ENCODE measurements at regions not wholly inside any gene's neighbourhood (a gene's known extent, or its start where the extent isn't known, plus 50 kb on each side); places are given as distances from the start of the nearest gene placed in this dataset.
A peak's percentile ranks its signal among the peaks of the same experiment; 100 is the strongest.

DNA sequence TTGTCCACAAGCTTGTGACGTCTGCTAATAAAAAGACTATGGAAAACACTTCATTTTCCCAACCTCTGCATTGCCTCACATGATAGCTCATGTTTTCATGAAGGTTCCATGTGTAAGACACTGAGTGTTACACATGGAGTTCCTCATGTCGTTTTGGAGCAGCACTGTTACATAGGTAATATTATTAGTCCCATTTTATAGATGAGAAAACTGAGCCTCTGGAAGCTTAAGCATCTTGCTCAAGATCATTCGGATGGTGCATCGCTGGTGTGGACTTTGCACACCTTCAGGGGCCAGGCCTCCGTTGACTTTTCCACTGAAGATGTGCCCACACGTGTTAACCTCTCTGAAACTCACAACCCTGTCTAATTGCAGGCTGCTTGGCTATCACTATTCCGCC lies 743.4 kb downstream of the UQCRFS1 start:
- intact Hi-C loops (cut with DNase I; ENCODE audit: low total_unique reads), result no loop called here
- peaks cover 0 to 7% of the 10 kb centered on the region in 2 donors for H3K4me1 ChIP-seq
- H3K9me3 ChIP-seq, result no peaks in the 10 kb centered on the region
- H3K27me3 ChIP-seq, result peaks cover 0 to 4% of the 10 kb centered on the region in 2 donors
- H3K27ac ChIP-seq, result no peak overlapping the region
- no peak for DNase-seq (ENCODE audit: low spot score in 2 of 2)
- no peak for TF ChIP-seq POLR2A (IDR thresholded peaks at IDR 0.05)
- H3K36me3 ChIP-seq, result no peaks in the 10 kb centered on the region
- no peak overlapping the region for H3K4me3 ChIP-seq

DNA sequence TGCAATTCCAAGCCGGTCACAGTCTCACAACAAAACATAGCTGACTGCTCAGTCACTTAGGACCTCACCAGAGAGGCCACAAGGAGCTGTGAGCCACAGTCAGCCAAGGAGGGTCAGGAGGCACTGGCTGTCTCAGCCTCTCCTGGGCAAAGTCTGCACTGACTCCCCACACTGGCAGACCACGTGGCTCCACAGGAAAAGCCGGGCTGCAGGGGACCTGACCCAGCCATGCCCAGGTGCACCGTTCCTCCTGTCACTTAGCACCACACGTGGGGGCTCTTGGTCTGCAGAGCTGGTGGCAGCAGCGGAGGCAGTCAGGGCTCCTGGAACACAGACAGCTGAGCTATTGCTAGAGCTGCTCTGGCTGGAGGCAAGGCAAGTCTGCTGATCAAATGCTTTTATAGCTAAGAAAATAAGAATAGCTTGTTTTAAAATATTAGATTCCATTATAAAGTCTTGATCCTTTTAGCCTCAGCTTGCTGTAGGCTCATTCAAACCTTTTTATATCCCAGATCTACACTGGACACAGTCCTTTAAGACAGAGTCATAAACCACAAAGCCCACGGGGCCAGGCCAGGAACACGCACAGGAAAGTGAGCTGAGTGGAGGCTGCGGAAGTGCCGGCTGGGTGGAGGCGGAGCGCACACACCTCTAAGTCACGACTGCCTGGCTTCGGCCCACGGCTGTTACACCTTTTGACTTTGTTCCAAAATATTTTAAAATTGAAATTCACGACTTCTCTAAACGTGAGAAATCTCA lies 744.1 kb downstream of the UQCRFS1 start:
- TF ChIP-seq POLR2AphosphoS5 (IDR thresholded peaks at IDR 0.05) (no peak), POLR2A (IDR thresholded peaks at IDR 0.05) (no peak)
- TF ChIP-seq, protein P1, sequence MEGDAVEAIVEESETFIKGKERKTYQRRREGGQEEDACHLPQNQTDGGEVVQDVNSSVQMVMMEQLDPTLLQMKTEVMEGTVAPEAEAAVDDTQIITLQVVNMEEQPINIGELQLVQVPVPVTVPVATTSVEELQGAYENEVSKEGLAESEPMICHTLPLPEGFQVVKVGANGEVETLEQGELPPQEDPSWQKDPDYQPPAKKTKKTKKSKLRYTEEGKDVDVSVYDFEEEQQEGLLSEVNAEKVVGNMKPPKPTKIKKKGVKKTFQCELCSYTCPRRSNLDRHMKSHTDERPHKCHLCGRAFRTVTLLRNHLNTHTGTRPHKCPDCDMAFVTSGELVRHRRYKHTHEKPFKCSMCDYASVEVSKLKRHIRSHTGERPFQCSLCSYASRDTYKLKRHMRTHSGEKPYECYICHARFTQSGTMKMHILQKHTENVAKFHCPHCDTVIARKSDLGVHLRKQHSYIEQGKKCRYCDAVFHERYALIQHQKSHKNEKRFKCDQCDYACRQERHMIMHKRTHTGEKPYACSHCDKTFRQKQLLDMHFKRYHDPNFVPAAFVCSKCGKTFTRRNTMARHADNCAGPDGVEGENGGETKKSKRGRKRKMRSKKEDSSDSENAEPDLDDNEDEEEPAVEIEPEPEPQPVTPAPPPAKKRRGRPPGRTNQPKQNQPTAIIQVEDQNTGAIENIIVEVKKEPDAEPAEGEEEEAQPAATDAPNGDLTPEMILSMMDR (IDR thresholded peaks at IDR 0.05), result no peak
- DNase-seq (ENCODE audit: low spot score in 2 of 2), result no peak
- Histone ChIP-seq H3K27ac (no peak overlapping the region), H3K4me3 (no peak overlapping the region), H3K4me1 (peaks cover 0 to 7% of the 10 kb centered on the region in 2 donors), H3K27me3 (peaks cover 0 to 4% of the 10 kb centered on the region in 2 donors), H3K9me3 (no peaks in the 10 kb centered on the region), H3K36me3 (no peaks in the 10 kb centered on the region)
- intact Hi-C loops (cut with DNase I; ENCODE audit: low total_unique reads), result no loop called here

DNA sequence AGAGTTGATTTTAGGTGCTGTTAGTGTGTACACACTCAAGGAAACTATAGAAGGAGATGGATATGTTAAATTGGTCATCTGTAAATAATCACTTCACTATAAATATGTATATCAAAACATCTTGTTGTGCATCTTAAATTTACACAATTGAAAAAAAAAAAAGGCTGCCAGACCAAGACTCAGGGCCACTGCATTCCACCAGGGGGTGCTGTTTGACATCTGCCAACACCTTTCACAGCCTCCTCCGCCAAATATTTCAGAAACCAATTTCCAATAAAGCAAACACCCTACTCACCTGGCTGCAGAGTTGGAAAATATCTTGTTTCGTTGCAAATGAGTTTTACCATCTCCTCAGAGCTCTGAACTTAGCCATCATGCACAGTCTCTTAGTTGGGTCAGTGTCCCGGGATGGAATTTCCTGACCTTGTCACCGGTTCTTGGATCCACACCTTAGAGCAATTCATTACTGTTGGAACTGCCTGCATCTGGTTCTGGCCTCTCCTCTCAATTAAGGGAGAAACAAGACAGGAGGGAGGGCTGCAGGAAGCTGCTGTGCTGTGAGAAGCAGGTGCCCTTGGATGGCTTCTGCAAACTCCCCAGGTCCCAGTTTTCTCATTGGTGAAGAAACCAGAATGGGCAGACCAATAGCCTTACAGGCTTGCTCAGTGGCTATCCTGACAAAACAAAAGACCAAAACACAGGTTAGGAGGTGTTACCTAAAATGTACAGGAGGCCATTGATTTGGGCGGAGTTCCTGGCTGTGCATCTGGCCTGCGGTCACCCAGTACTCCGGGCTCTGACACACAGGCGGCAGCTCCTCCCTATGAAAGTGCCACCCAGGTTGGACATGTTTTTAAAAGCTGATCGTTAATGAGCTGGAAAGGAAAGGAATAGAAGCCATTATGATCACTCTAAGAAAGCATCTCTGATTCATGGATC lies 746.6 kb downstream of the UQCRFS1 start:
- no peak overlapping the region for H3K4me3 ChIP-seq
- H3K27me3 ChIP-seq, result peaks cover 0 to 4% of the 10 kb centered on the region in 2 donors
- H3K4me1 ChIP-seq, result peaks cover 0 to 7% of the 10 kb centered on the region in 2 donors
- H3K36me3 ChIP-seq, result no peaks in the 10 kb centered on the region
- no peak for DNase-seq (ENCODE audit: low spot score in 2 of 2)
- H3K9me3 ChIP-seq, result no peaks in the 10 kb centered on the region
- no peak overlapping the region for H3K27ac ChIP-seq
- intact Hi-C loops (cut with DNase I; ENCODE audit: low total_unique reads), result no loop called here
- TF ChIP-seq, protein P1 (IDR thresholded peaks at IDR 0.05), result peak in 2 of 3 donors; percentile 51 to 53
- TF ChIP-seq POLR2A (IDR thresholded peaks at IDR 0.05) (no peak), POLR2AphosphoS5 (IDR thresholded peaks at IDR 0.05) (no peak)

DNA sequence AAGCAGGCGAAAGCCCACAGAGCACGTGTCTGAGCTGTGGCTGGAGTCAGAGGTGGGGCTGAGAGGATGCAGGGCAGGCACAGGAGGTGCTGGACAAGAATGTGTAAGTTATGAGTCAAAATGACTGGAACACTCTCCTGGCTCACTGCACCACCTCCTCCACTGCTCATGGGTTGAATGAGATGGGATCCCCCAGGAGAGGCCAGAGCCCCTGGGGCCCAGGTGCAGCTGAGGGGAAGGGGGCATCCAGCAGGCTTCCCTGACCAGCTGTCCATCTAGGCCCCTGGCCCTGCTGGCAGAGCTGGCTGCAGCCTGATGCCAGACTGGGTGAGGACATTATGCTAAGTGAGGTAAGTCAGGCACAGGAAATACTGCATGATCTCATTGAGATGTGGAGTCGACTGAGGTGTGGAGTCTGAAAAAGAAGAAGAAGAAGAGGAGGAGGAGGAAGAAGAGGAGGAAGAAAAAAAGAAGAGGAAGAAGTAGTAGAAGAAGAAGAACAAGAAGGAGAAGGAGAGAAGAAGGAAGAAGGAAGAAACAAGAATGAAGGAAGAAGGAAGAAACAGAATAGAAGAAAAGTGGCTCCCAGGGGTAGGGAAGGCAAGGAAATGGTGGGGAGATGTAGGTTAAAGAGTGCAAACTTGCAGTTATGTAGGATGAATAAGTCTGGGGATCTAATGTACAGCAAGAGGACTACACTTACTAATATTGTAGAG lies 747.4 kb downstream of the UQCRFS1 start:
- Histone ChIP-seq H3K9me3 (no peaks in the 10 kb centered on the region), H3K27me3 (no peaks in the 10 kb centered on the region), H3K4me1 (peaks cover 0 to 7% of the 10 kb centered on the region in 2 donors), H3K36me3 (no peaks in the 10 kb centered on the region), H3K4me3 (no peak overlapping the region), H3K27ac (no peak overlapping the region)
- no peak for TF ChIP-seq POLR2AphosphoS5 (IDR thresholded peaks at IDR 0.05)
- no peak for TF ChIP-seq POLR2A (IDR thresholded peaks at IDR 0.05)
- TF ChIP-seq, protein P1 (IDR thresholded peaks at IDR 0.05), result no peak
- DNase-seq (ENCODE audit: low spot score in 2 of 2), result no peak
- intact Hi-C loops (cut with DNase I; ENCODE audit: low total_unique reads), result no loop called here

DNA sequence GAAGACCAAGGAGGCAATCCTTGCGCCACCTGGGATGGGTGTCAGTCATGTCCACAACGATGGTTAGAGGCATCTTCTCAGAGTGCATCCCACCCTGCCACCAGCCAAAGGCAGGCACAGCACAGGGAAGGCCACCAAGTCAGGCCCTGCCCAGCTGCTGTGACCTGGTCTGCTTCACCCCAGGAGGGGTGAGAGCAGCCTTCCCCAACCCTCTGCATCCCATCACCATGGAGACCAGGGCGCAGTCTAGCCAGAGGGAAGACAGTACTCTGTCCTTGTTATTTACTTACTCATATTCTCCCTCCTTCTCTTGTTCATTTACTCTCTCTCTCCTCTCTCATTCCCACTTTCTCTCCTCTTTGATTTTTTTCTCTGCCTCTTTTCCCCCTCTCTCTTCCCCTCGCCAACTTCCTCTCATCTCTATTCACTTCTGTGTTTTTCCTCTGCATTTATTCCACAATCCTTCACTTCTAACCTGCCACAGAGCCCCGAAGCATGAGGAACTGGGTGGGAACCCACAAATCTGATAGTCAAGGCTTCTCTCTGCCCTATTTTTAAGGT lies 749.4 kb downstream of the UQCRFS1 start:
- Histone ChIP-seq H3K27me3 (no peaks in the 10 kb centered on the region), H3K27ac (no peak overlapping the region), H3K4me3 (no peak overlapping the region), H3K36me3 (no peaks in the 10 kb centered on the region), H3K9me3 (no peaks in the 10 kb centered on the region), H3K4me1 (peaks cover 0 to 2% of the 10 kb centered on the region in 2 donors)
- TF ChIP-seq, protein P1 (IDR thresholded peaks at IDR 0.05), result no peak
- TF ChIP-seq POLR2A (IDR thresholded peaks at IDR 0.05), result no peak
- no peak for TF ChIP-seq POLR2AphosphoS5 (IDR thresholded peaks at IDR 0.05)
- no peak for DNase-seq (ENCODE audit: low spot score in 2 of 2)
- intact Hi-C loops (cut with DNase I; ENCODE audit: low total_unique reads), result no loop called here
